ENCODE measurements at regions not wholly inside any gene's neighbourhood (a gene's known extent, or its start where the extent isn't known, plus 50 kb on each side); places are given as distances from the start of the nearest gene placed in this dataset.

GRCh38 chr16:85162478-85163277, 50.4 kb upstream of the CIBAR2 start:
- H3K4me3 ChIP-seq (ENCODE audit: low read length): no peak overlapping the region
- no peak for TF ChIP-seq ZNF274 (IDR thresholded peaks at IDR 0.05; ENCODE audit: low read depth, low read length)

- TF ChIP-seq ZNF274 (IDR thresholded peaks at IDR 0.05; ENCODE audit: low read depth, low read length): no peak
- no peak overlapping the region for H3K4me3 ChIP-seq (ENCODE audit: low read length)
These were observed 51.2 kb upstream of the CIBAR2 start for GRCh38 chr16:85163278-85164112.

- TF ChIP-seq ZNF274 (IDR thresholded peaks at IDR 0.05; ENCODE audit: low read depth, low read length): no peak
- H3K4me3 ChIP-seq (ENCODE audit: low read length): no peak overlapping the region
These were observed 52.2 kb upstream of the CIBAR2 start for GRCh38 chr16:85164431-85164830.

GRCh38 chr16:85164838-85165516, 52.7 kb upstream of the CIBAR2 start:
- no peak overlapping the region for H3K4me3 ChIP-seq (ENCODE audit: low read length)
- no peak for TF ChIP-seq ZNF274 (IDR thresholded peaks at IDR 0.05; ENCODE audit: low read depth, low read length)

- no peak for TF ChIP-seq ZNF274 (IDR thresholded peaks at IDR 0.05; ENCODE audit: low read depth, low read length)
- H3K4me3 ChIP-seq (ENCODE audit: low read length): no peak overlapping the region
These were observed 53.5 kb upstream of the CIBAR2 start for GRCh38 chr16:85165781-85166180.

DNA sequence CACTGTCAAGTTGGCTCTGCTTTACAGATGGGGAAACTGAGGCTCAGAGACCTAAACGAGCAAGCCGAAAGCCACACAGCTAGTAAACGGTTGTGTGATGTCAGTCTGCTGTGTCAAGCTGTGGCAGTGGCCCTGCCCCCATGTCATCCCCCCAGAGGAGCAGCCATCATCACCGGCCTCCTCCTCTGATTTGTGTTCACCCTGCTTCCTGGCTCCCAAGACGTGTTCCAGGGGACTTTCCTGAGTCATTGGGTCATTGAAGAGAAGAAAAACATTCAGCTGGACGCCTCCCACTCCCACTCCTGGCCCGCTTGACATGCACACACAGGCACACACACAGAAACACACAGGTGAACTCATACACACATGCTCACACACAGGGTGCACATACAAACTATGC, 54.0 kb upstream of the CIBAR2 start:
- no peak for TF ChIP-seq ZNF274 (IDR thresholded peaks at IDR 0.05; ENCODE audit: low read depth, low read length)
- no peak overlapping the region for H3K4me3 ChIP-seq (ENCODE audit: low read length)

DNA sequence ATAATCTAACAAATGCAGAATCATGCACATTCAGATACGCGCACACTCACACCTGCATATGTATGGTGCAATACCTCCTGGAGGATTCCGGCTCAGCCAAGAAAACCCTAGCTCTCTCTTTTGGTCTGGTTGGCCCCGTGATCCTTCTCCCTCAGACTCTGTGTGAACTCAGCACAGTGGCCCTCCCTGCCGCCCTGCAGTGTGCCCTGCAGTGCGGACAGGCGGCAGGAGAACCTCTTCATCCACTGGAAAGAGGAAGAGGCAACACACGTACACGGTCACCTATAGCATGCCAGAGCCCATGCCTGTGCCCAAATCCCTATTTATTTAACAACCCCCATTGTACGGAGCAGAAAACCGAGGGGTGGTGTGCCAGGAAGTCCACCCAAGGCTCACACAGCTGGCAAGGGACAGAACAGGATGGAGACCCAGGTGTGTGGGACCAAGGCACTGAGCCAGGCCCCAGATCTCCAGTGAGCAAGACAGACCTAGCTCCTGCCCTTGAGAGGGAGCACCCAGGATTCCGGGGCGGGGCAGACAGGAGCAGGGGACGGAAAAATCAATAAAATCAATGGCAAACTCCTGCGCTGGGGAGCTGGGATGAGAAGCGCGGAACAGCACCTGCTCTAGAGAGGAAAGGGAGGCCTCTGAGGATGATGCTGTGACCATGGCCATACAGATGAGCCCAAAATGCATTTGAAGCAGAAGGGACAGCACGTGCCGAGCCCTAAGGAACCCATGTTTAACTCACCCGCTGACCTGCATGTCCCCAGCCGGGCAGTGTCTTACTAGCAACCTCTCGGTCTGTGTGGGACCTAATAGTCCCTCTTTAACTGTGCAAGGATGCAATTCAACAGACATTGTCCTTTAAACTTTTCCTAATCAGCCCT, 54.7 kb upstream of the CIBAR2 start:
- TF ChIP-seq ZNF274 (IDR thresholded peaks at IDR 0.05; ENCODE audit: low read depth, low read length): no peak
- H3K4me3 ChIP-seq (ENCODE audit: low read length): no peak overlapping the region

DNA sequence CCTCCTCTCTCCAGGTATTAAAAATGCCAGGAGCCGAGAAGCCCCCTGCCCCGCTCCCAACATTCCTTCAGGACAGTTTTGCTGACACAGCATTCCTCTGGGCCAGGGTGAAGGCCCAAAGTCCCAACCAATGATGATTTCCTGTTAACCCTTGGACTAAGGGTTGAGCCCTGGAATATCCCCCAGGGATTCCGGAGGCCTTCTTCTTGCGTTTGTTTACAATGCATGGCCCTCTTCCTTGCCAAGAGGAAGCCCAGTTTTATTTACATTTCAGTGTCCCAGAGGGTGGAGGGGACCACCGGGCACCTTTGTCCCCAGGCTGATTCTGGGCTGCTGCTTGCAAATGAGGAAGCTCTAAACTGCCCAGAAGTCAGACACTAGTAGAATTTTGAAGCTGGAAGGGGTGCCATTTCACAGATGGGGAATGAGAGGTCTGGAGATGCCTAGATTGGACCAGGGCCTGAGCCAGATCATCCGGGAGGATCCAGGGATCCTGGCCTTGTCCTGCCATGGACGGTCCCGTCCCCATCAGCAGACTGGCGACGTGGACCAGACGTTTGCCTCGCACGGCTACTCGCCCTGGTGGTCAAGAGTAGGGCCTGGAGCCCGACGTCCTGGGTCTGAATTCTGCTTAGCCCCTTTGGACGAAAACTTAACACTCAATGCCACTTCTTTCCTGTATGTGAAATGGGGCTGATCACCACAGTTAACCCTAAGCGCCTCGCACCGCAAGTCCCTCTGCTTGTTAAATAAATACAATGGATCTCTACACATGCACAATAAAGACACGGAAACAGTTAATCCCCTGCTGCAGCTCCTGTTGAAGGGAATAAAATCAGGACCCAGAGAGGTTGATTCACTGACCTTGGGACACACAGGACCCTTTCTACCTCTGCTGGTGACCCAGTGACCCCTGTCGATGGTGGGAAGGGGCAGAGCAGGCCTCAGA, 55.6 kb upstream of the CIBAR2 start:
- no peak overlapping the region for H3K4me3 ChIP-seq (ENCODE audit: low read length)
- no peak for TF ChIP-seq ZNF274 (IDR thresholded peaks at IDR 0.05; ENCODE audit: low read depth, low read length)

- H3K4me3 ChIP-seq (ENCODE audit: low read length): no peak overlapping the region
These were observed 56.5 kb upstream of the CIBAR2 start for GRCh38 chr16:85168732-85169256.

GRCh38 chr16:85169333-85170065, 57.2 kb upstream of the CIBAR2 start:
- no peak overlapping the region for H3K4me3 ChIP-seq (ENCODE audit: low read length)
- no peak for TF ChIP-seq ZNF274 (IDR thresholded peaks at IDR 0.05; ENCODE audit: low read depth, low read length)

More at GRCh38 chr16:85168732-85169256, 56.5 kb upstream of the CIBAR2 start:
- TF ChIP-seq ZNF274 (IDR thresholded peaks at IDR 0.05; ENCODE audit: low read depth, low read length): no peak

DNA sequence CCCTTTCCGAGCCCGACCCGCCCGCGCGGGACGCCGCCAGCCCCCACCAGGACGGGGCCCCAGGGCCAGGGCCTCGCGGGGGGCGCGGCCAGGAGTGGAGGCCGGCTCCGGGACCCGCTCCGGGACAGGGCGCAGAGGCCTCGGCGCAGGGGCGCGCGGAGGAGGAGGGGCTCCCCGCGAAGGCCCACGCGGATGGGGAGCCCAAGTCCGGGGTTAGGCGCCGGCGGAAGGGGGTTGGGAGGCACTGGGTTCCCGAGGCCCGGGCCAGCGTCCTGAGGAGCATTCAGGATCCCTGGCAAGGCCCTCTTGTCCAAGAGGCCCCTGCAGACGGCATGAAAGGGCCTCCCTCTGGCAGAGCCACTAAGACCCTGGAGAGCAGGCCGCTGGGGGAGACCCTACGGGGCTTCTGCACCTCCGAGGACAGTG, 57.8 kb upstream of the CIBAR2 start:
- no peak overlapping the region for H3K4me3 ChIP-seq (ENCODE audit: low read length)

GRCh38 chr16:85170590-85171003, 58.3 kb upstream of the CIBAR2 start:
- no peak overlapping the region for H3K4me3 ChIP-seq (ENCODE audit: low read length)
- no peak for TF ChIP-seq ZNF274 (IDR thresholded peaks at IDR 0.05; ENCODE audit: low read depth, low read length)

More for the DNA sequence above, 57.8 kb upstream of the CIBAR2 start:
- TF ChIP-seq ZNF274 (IDR thresholded peaks at IDR 0.05; ENCODE audit: low read depth, low read length): no peak
